HCEC 1CT (cell line): ENCODE measurements at regions not wholly inside any gene's neighbourhood (a gene's known extent, or its start where the extent isn't known, plus 50 kb on each side); places are given as distances from the start of the nearest gene placed in this dataset.
"Not testable (repeated sequence)": the region's sequence is repeated elsewhere in the genome, so short reads cannot be mapped to it uniquely, and the experiment has no call there.

Experiments
- DNase-seq: peaks from one replicate; pipeline ENCODE4 v3.0.0-alpha.2; 2017

DNA sequence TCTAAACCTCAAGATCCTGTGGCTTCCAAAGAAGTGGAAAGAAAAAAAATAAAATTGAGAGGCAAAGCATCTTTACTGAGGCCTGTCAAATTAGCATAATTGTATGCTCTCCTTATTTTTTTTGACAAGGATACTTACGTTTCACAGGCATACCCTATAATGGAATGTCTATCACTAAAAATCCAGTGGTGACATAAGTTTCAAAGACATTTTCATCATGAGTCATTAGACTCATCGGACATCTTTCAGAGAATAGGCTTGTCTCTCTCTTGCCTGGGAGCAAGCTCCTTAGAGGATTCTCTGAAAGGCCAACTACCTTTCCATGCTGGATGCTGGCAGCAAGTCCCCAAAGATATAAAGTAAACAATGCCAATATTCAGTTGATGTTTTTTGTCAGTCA lies 380.7 kb upstream of the STEAP1 start:
- no peak for DNase-seq

DNA sequence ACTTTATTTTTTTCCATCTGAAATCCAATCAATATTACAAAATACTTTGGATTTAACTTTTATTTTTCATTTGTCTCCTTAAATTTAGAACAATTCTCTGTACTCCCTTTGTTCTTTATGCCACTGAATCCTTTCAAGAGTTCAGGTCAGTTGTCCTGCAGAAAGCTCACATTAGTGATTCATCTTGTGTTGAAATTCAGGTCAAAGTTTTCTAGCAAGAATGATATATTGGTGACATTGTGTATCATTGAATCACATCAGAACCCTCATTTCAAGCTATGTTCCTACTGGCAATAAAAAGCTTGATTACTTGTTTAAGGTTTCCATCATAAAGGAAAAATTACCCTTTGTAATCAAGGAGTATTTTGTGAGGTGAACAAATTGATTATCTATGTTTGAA lies 378.8 kb upstream of the STEAP1 start:
- no peak for DNase-seq

DNA sequence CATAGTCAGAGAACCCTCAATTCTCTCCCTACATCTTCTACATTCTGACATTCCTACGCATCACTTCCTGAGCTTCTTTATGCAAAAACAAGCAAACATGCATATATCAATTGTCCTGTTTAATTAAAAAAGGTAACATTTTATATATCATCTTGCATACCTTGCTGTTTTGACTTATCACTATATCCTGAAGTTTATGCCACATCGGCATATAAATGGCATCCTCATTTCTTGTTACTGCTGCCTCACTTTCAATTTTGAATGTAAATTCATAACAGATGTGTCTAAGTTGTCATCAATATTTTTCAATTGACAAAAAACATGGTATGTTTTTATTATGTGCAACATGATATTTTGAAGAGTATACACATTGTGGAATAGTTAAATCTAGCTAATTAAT lies 377.3 kb upstream of the STEAP1 start:
- DNase-seq, result no peak

DNA sequence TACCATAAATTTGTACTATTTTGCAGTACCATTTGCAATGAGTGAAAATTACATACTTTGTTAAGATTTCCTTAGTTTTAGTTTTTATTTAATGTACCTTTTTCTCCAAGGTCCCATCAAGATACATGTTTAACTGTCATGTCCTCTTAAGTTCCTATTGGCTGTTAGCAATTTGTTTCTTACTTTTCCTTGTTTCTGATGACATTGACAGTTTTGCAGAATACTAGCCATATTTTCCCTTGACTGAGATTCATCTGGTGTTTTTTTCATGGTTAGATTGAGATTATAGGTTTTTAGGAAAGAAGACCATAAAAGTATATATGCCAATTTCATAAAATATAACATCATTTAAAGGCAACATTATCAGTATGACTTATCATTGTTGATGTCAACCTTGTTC lies 376.8 kb upstream of the STEAP1 start:
- DNase-seq, result no peak

DNA sequence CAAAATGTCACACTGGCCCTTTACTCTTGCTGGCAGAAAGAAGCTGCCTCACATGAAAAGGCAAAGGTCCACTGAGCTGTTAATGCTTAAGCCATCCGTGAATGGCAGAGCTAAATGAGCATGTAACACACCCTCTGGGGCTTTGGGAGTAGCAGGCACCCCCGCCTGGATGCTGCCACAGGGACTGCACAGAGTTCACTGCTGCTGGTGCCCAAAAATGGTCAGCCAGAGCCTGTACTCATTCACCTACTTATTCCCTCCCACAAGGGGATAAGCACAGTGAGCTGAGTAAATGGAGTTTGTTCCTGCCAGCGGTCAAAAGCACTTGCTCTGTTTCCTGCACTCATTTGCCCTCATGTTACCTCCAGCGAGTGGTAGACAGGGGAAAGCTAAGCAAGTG lies 374.0 kb upstream of the STEAP1 start:
- DNase-seq, result no peak

DNA sequence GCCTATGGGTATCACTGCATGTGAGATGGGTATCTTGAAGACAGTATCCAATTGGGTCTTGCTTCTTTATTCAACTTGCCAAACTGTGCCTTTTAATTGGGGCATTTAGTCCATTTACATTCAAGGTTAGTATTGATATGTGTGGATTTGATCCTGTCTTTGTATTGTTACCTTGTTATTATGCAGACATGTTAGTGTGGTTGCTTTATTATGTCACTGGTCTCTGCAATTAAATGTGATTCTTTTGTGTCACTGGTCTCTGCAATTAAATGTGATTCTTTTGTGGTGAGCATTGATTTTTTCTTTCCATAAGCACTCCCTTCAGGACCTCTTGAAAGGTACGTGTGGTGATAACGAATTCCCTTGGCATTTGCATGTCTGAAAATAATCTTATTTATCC lies 357.8 kb upstream of the STEAP1 start:
- no peak for DNase-seq

DNA sequence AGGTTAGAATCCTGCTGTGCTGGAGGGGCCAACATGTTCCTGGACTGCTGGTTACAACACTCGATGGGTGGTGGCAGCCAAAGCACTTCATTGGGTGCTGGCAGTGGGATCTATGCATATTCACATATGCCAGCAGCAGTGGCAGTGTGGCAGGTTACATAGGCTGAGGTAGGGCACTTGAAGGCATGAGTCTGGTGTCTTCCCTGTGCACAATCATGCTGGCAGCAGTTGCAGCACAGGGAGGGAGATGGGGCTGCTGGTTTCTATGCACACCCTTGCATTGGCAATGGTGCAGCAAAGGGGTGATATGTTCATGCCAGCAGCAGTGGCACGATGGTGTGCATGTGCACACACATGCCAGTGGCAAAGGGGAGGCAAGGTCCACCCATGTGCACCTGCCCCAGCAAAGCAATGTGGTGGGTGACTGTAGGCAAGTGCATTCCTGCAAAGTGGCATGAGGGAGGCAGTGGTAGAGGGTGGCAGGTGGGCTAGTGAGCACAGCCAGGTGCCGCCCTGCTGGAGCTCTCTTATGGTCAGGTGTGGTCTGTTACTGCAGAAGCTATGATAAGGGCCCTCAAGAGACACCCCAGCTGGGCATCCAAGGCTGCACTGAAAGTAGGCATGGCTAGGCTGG lies 356.2 kb upstream of the STEAP1 start:
- DNase-seq, result no peak

DNA sequence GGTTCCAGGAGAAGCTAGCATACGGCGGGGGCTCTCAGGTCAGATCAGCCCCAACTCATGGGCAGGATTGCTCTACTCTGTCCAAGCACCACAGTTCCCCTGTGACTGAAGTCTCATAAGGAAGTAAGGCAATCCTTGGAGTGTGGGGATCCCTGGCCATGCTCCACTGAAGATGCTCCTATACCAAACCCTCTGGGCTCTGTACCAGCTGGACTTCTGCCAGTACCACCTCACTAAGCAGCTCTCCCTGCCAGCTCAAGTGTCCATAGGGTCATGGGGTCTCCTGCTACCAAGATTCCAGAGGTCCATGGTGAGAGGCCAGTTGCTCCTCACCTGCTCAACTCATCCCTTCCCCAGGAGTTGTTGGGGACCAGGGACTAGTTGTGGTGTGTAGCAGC lies 355.7 kb upstream of the STEAP1 start:
- DNase-seq, result no peak

DNA sequence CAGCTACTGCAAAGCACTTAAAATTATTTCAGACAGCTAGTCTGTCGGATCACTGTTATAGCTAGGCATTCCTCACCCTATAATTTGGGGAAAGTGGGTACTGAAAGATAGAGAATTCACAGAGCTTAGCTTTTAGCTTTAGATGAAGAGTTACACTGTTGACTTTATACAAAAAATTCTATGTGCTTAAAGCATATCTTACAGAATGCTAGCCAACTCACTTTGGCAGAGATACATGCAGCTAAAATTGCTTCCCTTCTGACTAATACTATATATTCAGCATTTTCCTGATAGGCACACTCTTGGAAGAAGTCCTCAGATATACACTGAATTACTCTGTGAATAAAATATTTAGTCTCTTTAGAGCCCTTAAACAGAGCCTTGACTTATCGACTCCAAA lies 353.5 kb upstream of the STEAP1 start:
- DNase-seq, result no peak

DNA sequence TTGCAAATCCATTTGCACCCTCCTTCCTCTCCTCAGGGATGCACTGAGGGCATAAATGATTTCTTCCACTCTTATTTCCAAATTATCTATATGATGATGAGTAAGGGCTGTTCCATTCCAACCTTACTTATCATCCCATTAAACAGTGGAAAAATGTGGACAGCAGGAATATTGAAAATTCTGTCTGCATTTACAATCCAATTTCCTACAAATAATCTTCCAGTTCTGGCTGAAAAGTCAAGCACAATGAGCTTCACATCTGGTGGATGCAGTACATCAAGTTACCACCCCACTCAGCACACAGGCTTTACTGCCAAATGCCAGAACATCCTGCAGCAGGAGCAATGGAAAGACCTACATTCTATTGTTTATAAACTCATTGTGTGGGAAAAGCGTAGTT lies 345.0 kb upstream of the STEAP1 start:
- no peak for DNase-seq

DNA sequence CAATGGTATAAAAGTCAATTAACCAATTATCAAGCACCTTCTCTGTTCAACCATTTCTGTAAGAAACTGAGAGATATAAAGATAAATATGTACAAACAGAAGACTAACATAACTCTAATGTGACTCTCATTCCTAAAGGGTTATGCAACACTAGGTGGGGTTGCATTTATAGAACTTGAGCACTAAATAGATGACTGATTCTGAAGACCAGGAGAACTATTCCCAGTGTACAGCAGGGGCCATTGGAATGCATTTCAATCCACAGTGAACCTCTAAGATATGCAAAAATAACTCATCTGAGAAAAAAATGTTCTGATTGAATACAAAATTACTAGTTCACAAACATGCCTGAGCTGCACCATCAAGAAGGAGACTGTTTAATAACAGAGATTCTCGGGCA lies 341.2 kb upstream of the STEAP1 start:
- no peak for DNase-seq

DNA sequence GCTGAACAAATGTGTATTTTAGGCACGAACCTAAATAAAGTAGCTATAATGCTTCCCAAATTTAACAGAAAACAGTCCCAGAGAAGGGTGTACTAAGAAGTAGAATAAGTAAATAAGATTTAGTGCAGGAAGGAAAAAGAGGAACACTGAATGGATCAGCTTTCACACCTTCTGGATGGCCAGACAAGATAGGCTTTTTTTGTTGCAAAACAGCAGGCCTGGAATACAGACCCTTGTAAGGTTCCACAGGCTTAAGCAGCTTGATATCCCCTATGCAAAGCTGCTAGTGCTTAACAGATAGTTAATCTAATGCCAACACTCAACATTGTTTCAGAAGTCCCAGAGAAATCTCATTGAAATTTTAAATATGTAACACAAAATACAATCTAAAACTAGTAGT lies 328.1 kb upstream of the STEAP1 start:
- DNase-seq, result no peak

DNA sequence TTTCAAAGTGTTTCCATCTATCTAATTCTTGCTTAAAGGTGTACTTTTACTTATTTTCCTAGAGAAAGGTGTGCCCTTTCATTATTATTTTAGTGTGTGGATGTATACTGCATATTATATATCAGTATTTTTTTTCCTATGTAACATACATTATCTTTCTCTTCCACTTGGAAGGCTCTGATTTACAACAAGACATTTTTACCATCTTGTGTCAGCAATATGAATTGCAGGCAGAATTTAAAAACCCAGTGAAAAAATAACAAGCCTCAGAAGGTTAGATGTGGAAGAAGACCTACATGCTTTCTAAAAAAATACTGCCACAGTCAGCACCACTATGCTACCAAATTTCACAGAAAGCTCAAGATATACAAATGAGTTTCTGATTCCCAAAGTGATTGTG lies 327.7 kb upstream of the STEAP1 start:
- DNase-seq, result no peak

DNA sequence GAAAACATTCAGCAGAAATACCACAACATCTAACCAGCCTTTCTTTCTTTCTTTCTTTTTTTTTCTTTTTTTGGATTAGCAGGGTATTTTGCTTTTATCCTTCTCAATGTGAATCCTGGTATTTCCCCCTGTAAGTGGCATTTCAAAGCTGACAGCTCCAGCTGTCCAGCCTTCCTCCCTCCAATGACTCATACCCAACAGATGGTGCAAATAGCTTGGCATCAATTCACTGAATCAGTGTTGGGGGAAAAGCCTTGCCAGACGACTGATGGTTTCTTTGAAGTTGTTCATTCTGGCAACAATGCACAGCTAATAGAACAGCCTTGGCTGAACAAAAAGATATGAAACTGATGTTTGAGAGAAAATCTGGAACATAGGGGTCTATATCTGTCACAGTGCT lies 316.8 kb upstream of the STEAP1 start:
- no peak for DNase-seq

DNA sequence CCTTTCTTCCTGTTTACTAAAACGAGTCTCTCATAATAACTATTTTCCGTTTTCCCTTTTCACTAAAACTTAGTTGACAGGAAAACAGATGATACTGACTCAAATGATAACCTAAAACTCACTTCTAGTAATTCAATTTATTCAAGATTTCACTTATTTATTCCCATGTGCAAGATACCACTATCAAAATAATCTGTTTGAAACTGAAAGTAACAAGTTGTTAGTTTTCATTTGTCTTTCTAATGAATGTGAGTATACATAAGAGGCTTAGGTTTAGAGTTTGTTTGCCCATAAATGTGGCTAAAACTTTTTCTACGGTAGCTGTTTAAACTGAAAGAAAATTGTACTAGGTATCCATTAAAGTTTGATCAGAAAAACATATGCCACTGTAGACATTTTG lies 314.9 kb upstream of the STEAP1 start:
- no peak for DNase-seq

DNA sequence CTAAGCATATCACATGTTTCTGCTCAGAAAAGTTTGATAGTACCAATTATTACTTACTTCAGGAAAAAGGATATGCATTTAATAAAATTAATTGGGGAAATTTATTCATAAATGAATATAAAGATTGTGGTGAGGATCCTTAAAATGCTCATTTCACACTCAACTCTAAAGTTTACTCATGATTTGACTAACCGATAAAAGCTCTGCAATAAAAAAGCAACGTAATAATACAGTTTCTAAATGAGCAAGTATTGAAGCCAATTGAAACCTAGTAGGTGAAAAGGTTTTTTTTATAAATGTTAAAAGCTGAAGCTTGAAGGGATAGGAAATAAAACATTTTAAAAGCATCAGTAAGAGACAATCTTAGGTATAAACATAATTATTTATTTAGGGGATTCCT lies 308.3 kb upstream of the STEAP1 start:
- no peak for DNase-seq

DNA sequence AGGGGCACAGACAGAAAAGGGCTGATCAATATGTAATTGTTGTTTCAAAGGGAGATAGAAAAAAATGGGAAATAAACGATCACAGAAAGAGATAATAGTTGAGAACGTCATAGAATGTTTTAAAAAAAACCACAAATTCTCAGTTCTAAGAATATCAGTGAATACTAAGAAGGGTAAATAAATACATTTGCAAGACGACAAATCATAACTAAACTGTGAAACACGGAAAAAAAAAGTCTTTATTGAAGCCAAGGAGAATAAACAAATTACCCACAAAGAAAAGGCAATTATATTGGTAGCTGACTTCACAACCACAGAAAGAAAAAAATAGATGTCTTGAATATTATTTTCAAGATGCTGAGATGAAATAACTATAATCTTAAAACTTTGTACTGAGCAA lies 305.2 kb upstream of the STEAP1 start:
- no peak for DNase-seq

DNA sequence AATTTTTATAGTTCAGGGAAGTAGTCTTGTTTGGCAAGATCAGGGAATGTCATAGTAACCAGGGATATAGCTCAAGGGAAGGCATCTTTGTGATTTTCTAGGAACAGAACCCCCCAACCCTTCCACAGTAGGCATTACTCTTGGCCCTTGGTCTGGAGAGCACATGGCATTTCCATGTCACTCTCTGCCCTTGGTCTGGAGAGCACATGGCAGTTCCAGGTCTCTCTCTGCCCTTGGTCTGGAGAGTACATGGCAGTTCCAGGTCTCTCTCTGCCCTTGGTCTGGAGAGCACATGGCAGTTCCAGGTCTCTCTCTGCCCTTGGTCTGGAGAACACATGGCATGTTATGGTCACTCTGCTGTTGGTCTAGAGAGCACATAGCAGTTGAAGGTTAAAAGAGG lies 297.2 kb upstream of the STEAP1 start:
- not testable (repeated sequence) for DNase-seq

DNA sequence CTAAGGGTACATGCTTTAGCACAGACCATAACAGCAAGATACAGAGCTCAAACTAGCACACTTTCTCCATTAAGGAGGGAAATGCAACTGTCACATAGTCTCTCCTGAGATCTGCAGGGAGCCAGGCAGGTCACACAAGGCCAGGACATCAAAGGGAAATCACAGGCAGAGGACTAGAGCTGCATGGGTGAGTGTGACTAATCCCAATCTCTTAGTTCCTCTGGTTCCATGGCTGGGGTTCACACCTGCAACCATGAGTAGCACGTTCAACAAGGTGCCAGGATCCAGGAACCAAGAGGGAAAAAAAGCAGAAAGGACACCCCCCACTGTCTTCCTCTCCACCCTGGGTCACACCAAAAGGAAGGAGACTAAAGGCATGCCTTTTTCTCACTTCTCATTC lies 296.5 kb upstream of the STEAP1 start:
- no peak for DNase-seq

DNA sequence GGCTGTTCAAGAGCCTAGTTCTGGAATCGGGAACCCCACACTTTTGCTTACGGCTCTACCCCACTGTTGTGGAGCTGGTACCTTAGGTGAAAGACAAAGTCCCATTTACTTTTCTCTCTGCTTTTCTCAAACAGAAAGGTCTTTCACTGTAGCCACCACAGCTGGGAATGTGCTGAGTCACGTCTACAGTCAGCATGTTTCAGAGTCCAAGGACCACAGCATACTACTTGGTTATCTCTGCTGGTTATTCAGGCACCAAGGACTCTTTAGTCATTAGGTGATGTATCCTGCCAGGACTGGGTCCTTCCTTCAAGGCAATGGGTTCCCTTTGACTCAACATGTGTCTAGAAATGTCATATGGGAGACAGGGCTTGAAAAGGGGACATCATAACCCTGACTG lies 266.8 kb upstream of the STEAP1 start:
- DNase-seq, result no peak

DNA sequence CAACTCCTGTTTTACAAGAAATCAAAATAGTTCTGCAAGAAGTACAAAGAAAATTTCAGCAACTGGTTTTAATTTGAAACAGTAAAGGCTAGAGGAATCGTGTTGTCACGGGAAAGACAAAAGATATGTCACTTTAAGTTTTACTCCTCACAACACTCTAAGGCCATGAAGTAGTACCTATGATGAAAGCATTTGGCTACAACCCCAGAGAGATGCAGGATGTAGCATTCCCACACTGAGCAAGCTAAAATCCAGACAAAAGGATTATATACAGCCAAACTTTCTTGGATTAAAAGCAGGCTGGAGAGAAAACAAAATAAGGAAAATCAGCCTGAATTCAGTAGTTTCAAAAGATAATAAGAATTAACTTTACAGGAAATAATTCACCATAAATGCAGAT lies 245.5 kb upstream of the STEAP1 start:
- no peak for DNase-seq

DNA sequence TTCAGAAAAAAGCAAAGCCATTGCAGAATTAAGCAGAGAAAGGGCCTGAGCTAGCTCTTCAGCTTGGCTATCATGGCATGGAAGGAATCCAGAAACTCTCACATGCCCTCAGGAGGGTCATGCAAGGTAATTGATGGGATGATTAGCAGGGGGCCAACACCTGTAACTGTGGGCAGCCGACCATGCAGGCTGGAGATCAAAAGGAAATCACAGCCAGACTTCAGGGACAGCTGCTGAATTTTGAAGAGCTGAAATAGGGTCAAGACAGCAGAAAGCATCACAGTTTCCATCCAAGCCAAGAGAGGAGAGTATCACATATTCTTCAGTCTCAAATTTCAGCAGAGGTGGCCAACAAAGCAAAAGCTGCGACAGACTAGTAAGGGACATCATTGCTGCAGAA lies 239.6 kb upstream of the STEAP1 start:
- DNase-seq, result no peak

DNA sequence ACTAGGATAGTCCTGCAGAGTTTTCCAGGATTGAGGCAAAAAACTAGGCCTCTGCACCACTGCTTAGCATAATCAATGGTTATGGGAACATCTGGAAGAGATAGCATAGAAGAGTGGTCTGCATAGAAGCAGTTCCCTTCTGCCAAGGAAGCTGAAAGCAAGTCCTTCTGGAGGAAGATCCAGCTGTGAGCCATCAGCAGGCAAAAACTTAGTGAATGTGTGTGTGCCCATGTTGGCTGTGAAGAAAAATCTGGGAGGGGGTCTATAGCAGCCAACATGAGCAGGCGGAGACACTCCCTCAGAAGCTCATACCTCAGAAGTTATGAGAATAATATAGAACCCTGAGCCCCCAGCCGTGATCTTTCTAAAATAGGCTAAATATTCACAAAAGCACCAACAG lies 228.1 kb upstream of the STEAP1 start:
- DNase-seq, result no peak

DNA sequence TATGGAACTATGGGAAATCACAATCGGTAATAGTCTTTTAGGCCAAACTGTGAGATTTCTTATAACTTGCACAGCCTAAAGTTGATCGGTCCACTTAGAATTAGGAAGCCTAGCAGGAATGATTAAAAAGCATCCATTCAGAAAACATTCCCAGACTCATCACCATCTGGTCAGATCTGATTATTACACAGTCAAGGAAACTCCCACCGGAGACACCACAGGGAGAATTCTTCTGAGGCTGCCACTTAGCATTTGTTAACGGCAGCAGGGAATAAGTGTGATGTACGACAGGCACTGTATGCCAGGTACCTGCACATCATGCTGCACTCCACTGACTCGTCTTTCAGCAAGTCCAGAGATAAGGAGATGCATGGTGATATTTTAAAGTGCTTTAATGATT lies 227.6 kb upstream of the STEAP1 start:
- DNase-seq, result no peak

DNA sequence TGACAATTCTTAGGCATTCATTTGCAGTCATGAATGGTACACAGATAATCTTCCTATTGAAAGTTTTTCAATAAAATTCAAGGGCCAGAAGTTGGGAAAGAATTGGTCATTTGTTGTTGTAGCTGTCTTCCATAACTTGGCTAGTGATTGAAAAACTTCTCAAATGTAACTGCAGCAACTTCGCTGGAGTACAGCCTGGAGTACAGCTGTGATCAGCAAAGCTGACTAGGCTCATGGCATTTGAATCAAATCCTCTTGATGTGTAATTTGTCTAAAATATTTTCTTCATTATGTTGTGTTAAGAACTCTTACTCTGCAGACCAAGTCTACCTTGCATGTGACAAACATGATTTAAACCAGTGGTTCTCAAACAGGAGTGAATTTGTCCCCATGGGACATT lies 226.5 kb upstream of the STEAP1 start:
- DNase-seq, result no peak

DNA sequence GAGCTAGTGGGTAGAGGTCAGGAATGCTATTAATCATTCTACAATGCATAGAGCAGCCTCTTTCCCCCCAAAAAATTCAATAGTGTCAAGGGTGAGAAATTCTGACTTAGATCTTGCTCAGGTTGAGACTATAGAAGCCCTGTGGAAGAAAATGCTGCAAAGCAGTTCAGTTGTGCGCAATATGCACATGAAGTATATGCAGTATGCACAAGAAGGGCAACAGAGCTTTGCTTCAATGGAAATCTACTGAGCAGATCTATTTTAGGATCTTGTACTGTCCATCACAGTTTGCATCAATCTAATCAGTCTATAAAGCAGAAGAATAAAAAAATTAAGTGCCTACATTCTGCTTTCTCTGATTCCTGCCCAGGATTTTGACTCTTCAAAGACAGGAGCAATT lies 225.8 kb upstream of the STEAP1 start:
- DNase-seq, result no peak
